Suprapubic skin (tissue), 3 donors: ENCODE measurements at regions not wholly inside any gene's neighbourhood (a gene's known extent, or its start where the extent isn't known, plus 50 kb on each side); places are given as distances from the start of the nearest gene placed in this dataset.

Experiments
- EP300 ChIP-seq: sonication (generic); formaldehyde crosslinking; IDR thresholded peaks from one replicate; pipeline ENCODE4 v1.6.1; 2017; ENCODE audit warnings: antibody characterized with exemption
- TF ChIP-seq, protein P1 (sequence below), 2 donors: fragments of 200-600 bp in 1 of 2; fragments of 450-650 bp in 1 of 2; sonication (generic) in 1 of 2; IDR thresholded peaks; one replicate each; pipeline ENCODE4 v1.5.1; 2016 to 2019; ENCODE audit warnings: antibody characterized with exemption in 2 of 2, mild to moderate bottlenecking in 1 of 2, moderate library complexity in 1 of 2

DNA sequence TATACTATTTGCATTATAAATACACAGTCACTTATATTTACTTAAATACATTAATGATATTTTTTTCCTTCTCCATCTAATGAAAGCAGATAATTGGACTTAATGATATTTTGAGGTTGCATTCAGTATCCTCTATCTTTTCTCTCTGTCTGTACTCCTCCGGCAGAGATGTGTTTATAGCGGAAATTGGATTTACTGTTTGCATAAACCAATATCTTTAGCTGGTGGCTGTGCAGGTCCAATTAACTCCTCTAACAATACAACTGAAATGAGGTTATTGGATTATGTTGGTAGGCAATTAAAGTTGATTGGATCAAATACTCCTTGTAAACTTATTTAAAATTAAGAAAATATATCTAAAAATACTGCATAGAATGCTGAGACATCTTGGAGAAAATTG is 1044.2 kb upstream of the SORCS1 start:
- TF ChIP-seq, protein P1, sequence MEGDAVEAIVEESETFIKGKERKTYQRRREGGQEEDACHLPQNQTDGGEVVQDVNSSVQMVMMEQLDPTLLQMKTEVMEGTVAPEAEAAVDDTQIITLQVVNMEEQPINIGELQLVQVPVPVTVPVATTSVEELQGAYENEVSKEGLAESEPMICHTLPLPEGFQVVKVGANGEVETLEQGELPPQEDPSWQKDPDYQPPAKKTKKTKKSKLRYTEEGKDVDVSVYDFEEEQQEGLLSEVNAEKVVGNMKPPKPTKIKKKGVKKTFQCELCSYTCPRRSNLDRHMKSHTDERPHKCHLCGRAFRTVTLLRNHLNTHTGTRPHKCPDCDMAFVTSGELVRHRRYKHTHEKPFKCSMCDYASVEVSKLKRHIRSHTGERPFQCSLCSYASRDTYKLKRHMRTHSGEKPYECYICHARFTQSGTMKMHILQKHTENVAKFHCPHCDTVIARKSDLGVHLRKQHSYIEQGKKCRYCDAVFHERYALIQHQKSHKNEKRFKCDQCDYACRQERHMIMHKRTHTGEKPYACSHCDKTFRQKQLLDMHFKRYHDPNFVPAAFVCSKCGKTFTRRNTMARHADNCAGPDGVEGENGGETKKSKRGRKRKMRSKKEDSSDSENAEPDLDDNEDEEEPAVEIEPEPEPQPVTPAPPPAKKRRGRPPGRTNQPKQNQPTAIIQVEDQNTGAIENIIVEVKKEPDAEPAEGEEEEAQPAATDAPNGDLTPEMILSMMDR (IDR thresholded peaks at IDR 0.05), result no peak
- TF ChIP-seq EP300, result no peak
